ENCODE measurements at regions not wholly inside any gene's neighbourhood (a gene's known extent, or its start where the extent isn't known, plus 50 kb on each side); places are given as distances from the start of the nearest gene placed in this dataset.

DNA sequence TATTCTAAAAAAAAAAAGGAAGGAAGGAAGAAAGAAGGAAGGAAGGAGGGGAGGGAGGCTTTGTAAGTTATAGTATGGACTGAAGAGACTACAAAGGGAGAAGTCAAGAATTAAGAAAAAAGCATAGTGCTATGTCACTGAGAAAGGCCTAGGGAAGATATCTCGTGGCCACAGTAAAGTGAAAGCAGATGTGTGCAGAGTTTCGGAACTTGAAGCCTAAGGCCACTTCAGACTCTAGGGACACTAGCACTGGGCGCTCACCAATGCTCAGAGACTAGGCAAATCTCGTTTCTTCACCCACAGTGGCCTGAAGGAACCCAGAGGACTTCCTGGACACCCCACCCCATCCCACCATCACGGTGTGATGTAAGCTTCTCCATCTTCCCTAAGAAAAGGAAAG, 181.4 kb upstream of the TRPM3 start (continued):
- no peak for TF ChIP-seq USF2 (IDR thresholded peaks at IDR 0.05; ENCODE audit: low read length)
- no peak for TF ChIP-seq BRCA1 (IDR thresholded peaks at IDR 0.05; ENCODE audit: low read depth, low read length)
- TF ChIP-seq HDAC2 (IDR thresholded peaks at IDR 0.05; ENCODE audit: borderline replicate concordance in 1 of 2, low read depth in 2 of 2, low read length in 2 of 2): no peak
- no peak for TF ChIP-seq CREB1 (IDR thresholded peaks at IDR 0.05)
